WTC11 (cell line): ENCODE measurements at regions not wholly inside any gene's neighbourhood (a gene's known extent, or its start where the extent isn't known, plus 50 kb on each side); places are given as distances from the start of the nearest gene placed in this dataset.

Experiments
- ATAC-seq: fragments of 200-7000 bp; cut with Tn5 transposase; 2 replicates; pipeline ENCODE4 v1.10.0; 2021; ENCODE audit warnings: mild to moderate bottlenecking, moderate library complexity
- CTCF ChIA-PET: fragments of 300-600 bp; sonication (Branson Sonifier 250); formaldehyde crosslinking; loops from one replicate; lab custom pipeline; 2021; ENCODE audit warnings: antibody characterized with exemption; lab: Charles Lee
- POLR2A ChIA-PET: fragments of 350-600 bp; sonication (Branson Sonifier 250); formaldehyde crosslinking; loops from one replicate; lab custom pipeline; 2021; ENCODE audit warnings: antibody characterized with exemption; lab: Charles Lee
- DNase-seq: peaks from one replicate; pipeline ENCODE4 v3.0.0; 2021; ENCODE audit warnings: low spot score
- H3K27ac Mint-ChIP-seq: 2 replicates; pipeline ENCODE4 v1.8.0; 2021; ENCODE audit warnings: mixed read lengths
- H3K27me3 Mint-ChIP-seq: 2 replicates; pipeline ENCODE4 v1.8.0; 2021; ENCODE audit warnings: low read depth, mild to moderate bottlenecking, moderate library complexity, mixed read lengths
- H3K36me3 Mint-ChIP-seq: 2 replicates; pipeline ENCODE4 v1.8.0; 2021; ENCODE audit warnings: mixed read lengths
- H3K4me1 Mint-ChIP-seq: 2 replicates; pipeline ENCODE4 v1.8.0; 2022; ENCODE audit warnings: mixed read lengths
- H3K4me3 Mint-ChIP-seq: 2 replicates; pipeline ENCODE4 v1.8.0; 2021; ENCODE audit warnings: mild to moderate bottlenecking, moderate library complexity, mixed read lengths
- H3K9me3 Mint-ChIP-seq: 2 replicates; pipeline ENCODE4 v1.8.0; 2021; ENCODE audit warnings: mixed read lengths
- EMX1 ChIP-seq: fragments of 250-450 bp; sonication (Bioruptor Pico); IDR thresholded peaks from 2 replicates; pipeline ENCODE4 v1.8.0; 2021; ENCODE audit warnings: mild to moderate bottlenecking
- HMGA2 ChIP-seq: fragments of 250-450 bp; sonication (Bioruptor Pico); IDR thresholded peaks from 2 replicates; pipeline ENCODE4 v1.4.0; 2021; ENCODE audit warnings: mild to moderate bottlenecking, moderate library complexity
- NFYB ChIP-seq: sonication (generic); formaldehyde crosslinking; conservative IDR thresholded peaks from 2 replicates; pipeline ENCODE4 v1.8.0; 2022; ENCODE audit warnings: low read depth, missing genetic modification reagents
- NR2C2 ChIP-seq: sonication (generic); formaldehyde crosslinking; IDR thresholded peaks from 2 replicates; pipeline ENCODE4 v1.8.0; 2022; ENCODE audit warnings: mild to moderate bottlenecking, missing genetic modification reagents
- RELA ChIP-seq: sonication (generic); formaldehyde crosslinking; IDR thresholded peaks from 2 replicates; pipeline ENCODE4 v1.8.1; 2022; ENCODE audit warnings: missing genetic modification reagents, mild to moderate bottlenecking, borderline replicate concordance
- TEAD1 ChIP-seq: sonication (generic); formaldehyde crosslinking; IDR thresholded peaks from 2 replicates; pipeline ENCODE4 v1.8.0; 2022; ENCODE audit warnings: mild to moderate bottlenecking, missing genetic modification reagents
- ZNF232 ChIP-seq: sonication (generic); formaldehyde crosslinking; IDR thresholded peaks from 2 replicates; pipeline ENCODE4 v1.8.0; 2022; ENCODE audit warnings: mild to moderate bottlenecking, missing genetic modification reagents
- TF ChIP-seq, protein P1 (sequence below): sonication (generic); formaldehyde crosslinking; IDR thresholded peaks from 2 replicates; pipeline ENCODE4 v1.8.0; 2022; ENCODE audit warnings: missing genetic modification reagents
- TF ChIP-seq, protein P2 (sequence below): sonication (generic); formaldehyde crosslinking; IDR thresholded peaks from 2 replicates; pipeline ENCODE4 v1.8.1; 2022; ENCODE audit warnings: low read depth, missing genetic modification reagents, borderline replicate concordance
- TF ChIP-seq, protein P3 (sequence below): fragments of 250-450 bp; sonication (Bioruptor Pico); IDR thresholded peaks from 2 replicates; pipeline ENCODE4 v1.9.0; 2021; ENCODE audit warnings: mild to moderate bottlenecking, borderline replicate concordance
- TF ChIP-seq, protein P4 (sequence below): fragments of 250-450 bp; sonication (Bioruptor Pico); IDR thresholded peaks from 2 replicates; pipeline ENCODE4 v1.9.0; 2021; ENCODE audit warnings: moderate library complexity, mild to moderate bottlenecking, inconsistent platforms, borderline replicate concordance
- TF ChIP-seq, protein P5 (sequence below): sonication (generic); formaldehyde crosslinking; IDR thresholded peaks from 2 replicates; pipeline ENCODE4 v1.8.0; 2023; ENCODE audit warnings: missing genetic modification reagents, mild to moderate bottlenecking, borderline replicate concordance
- TF ChIP-seq, protein P6 (sequence below): sonication (generic); formaldehyde crosslinking; IDR thresholded peaks from 2 replicates; pipeline ENCODE4 v1.8.0; 2022; ENCODE audit warnings: mild to moderate bottlenecking, missing genetic modification reagents

DNA sequence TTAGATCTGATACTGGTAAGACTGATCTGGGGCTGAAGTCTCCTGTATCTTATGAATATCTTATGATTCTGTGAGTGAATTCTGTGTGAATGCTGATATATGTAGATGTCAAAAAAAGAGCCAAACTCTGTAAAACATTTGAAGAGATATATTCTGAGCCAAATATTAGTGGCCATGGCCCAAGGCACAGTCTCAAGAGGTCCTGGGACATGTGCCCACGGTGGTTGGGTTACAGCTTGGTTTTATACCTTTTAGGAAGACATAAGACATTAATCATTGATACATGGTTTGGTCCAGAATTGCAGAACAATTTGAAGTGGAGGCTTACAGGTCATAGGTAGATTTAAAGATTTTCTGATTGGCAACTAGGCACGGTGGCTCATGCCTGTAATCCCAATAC lies 118.3 kb downstream of the KCNK1 start:
- Mint-ChIP-seq H3K36me3 (no peaks in the 10 kb centered on the region), H3K4me3 (no peak overlapping the region), H3K27me3 (no peaks in the 10 kb centered on the region; the same call in 1 of the 2 replicates), H3K9me3 (peaks cover 3% of the 10 kb centered on the region; the same call in 1 of the 2 replicates), H3K27ac (0 out of 2 replicates have a peak overlapping the region, but pooled peaks have one; percentile 68), H3K4me1 (peaks cover 51% of the 10 kb centered on the region)
- POLR2A ChIA-PET = no interaction called here
- ATAC-seq = no peak
- no peak for DNase-seq
- TF ChIP-seq, protein P1, sequence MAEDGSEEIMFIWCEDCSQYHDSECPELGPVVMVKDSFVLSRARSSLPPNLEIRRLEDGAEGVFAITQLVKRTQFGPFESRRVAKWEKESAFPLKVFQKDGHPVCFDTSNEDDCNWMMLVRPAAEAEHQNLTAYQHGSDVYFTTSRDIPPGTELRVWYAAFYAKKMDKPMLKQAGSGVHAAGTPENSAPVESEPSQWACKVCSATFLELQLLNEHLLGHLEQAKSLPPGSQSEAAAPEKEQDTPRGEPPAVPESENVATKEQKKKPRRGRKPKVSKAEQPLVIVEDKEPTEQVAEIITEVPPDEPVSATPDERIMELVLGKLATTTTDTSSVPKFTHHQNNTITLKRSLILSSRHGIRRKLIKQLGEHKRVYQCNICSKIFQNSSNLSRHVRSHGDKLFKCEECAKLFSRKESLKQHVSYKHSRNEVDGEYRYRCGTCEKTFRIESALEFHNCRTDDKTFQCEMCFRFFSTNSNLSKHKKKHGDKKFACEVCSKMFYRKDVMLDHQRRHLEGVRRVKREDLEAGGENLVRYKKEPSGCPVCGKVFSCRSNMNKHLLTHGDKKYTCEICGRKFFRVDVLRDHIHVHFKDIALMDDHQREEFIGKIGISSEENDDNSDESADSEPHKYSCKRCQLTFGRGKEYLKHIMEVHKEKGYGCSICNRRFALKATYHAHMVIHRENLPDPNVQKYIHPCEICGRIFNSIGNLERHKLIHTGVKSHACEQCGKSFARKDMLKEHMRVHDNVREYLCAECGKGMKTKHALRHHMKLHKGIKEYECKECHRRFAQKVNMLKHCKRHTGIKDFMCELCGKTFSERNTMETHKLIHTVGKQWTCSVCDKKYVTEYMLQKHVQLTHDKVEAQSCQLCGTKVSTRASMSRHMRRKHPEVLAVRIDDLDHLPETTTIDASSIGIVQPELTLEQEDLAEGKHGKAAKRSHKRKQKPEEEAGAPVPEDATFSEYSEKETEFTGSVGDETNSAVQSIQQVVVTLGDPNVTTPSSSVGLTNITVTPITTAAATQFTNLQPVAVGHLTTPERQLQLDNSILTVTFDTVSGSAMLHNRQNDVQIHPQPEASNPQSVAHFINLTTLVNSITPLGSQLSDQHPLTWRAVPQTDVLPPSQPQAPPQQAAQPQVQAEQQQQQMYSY (CRISPR knock-in tag) = no peak
- TF ChIP-seq, protein P2, sequence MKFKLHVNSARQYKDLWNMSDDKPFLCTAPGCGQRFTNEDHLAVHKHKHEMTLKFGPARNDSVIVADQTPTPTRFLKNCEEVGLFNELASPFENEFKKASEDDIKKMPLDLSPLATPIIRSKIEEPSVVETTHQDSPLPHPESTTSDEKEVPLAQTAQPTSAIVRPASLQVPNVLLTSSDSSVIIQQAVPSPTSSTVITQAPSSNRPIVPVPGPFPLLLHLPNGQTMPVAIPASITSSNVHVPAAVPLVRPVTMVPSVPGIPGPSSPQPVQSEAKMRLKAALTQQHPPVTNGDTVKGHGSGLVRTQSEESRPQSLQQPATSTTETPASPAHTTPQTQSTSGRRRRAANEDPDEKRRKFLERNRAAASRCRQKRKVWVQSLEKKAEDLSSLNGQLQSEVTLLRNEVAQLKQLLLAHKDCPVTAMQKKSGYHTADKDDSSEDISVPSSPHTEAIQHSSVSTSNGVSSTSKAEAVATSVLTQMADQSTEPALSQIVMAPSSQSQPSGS = no peak
- TF ChIP-seq, protein P3, sequence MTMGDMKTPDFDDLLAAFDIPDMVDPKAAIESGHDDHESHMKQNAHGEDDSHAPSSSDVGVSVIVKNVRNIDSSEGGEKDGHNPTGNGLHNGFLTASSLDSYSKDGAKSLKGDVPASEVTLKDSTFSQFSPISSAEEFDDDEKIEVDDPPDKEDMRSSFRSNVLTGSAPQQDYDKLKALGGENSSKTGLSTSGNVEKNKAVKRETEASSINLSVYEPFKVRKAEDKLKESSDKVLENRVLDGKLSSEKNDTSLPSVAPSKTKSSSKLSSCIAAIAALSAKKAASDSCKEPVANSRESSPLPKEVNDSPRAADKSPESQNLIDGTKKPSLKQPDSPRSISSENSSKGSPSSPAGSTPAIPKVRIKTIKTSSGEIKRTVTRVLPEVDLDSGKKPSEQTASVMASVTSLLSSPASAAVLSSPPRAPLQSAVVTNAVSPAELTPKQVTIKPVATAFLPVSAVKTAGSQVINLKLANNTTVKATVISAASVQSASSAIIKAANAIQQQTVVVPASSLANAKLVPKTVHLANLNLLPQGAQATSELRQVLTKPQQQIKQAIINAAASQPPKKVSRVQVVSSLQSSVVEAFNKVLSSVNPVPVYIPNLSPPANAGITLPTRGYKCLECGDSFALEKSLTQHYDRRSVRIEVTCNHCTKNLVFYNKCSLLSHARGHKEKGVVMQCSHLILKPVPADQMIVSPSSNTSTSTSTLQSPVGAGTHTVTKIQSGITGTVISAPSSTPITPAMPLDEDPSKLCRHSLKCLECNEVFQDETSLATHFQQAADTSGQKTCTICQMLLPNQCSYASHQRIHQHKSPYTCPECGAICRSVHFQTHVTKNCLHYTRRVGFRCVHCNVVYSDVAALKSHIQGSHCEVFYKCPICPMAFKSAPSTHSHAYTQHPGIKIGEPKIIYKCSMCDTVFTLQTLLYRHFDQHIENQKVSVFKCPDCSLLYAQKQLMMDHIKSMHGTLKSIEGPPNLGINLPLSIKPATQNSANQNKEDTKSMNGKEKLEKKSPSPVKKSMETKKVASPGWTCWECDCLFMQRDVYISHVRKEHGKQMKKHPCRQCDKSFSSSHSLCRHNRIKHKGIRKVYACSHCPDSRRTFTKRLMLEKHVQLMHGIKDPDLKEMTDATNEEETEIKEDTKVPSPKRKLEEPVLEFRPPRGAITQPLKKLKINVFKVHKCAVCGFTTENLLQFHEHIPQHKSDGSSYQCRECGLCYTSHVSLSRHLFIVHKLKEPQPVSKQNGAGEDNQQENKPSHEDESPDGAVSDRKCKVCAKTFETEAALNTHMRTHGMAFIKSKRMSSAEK (CRISPR knock-in tag) = no peak
- TF ChIP-seq EMX1 = no peak
- no peak for TF ChIP-seq RELA (CRISPR knock-in tag)
- CTCF ChIA-PET = interaction anchor here (2.8 kb wide), 1 partner anchor 59 kb away, joined by 7 read pairs; no protein-coding TSS in a partner anchor

DNA sequence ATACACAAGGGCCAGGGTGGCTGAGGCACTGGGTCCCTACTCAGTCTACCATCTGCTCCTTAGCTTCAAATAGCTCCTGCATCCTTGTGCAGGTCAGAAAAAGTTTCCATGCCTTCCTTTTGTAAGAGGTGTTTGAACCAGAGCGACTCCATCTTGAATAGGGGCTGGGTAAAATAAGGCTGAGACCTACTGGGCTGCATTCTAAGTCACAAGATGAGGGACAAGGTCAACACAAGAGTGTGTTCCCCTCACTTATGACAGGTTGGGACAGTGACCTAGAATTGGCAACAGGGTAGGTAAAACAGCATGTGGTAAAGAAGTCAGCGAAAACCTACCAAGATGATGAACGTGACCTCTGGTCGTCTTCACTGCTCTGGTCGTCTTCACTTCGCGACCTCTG lies 120.5 kb downstream of the KCNK1 start:
- CTCF ChIA-PET = no interaction called here
- no peaks in the 10 kb centered on the region for H3K36me3 Mint-ChIP-seq

More for the DNA sequence above, 120.5 kb downstream of the KCNK1 start:
- H3K9me3 Mint-ChIP-seq = peaks cover 3% of the 10 kb centered on the region; the same call in 1 of the 2 replicates
- H3K27me3 Mint-ChIP-seq = no peaks in the 10 kb centered on the region; the same call in 1 of the 2 replicates
- no peak overlapping the region for H3K4me3 Mint-ChIP-seq
- H3K4me1 Mint-ChIP-seq = peaks cover 42% of the 10 kb centered on the region
- POLR2A ChIA-PET = no interaction called here
- ATAC-seq (no peak), DNase-seq (no peak)
- H3K27ac Mint-ChIP-seq = no peak overlapping the region
- TF ChIP-seq HMGA2 (no peak), NR2C2 (CRISPR knock-in tag) (no peak), ZNF232 (CRISPR knock-in tag) (no peak), NFYB (CRISPR knock-in tag) (no peak), TEAD1 (CRISPR knock-in tag) (no peak)
- TF ChIP-seq, protein P4, sequence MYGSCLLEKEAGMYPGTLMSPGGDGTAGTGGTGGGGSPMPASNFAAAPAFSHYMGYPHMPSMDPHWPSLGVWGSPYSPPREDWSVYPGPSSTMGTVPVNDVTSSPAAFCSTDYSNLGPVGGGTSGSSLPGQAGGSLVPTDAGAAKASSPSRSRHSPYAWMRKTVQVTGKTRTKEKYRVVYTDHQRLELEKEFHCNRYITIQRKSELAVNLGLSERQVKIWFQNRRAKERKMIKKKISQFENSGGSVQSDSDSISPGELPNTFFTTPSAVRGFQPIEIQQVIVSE (CRISPR knock-in tag) = no peak
- TF ChIP-seq, protein P5, sequence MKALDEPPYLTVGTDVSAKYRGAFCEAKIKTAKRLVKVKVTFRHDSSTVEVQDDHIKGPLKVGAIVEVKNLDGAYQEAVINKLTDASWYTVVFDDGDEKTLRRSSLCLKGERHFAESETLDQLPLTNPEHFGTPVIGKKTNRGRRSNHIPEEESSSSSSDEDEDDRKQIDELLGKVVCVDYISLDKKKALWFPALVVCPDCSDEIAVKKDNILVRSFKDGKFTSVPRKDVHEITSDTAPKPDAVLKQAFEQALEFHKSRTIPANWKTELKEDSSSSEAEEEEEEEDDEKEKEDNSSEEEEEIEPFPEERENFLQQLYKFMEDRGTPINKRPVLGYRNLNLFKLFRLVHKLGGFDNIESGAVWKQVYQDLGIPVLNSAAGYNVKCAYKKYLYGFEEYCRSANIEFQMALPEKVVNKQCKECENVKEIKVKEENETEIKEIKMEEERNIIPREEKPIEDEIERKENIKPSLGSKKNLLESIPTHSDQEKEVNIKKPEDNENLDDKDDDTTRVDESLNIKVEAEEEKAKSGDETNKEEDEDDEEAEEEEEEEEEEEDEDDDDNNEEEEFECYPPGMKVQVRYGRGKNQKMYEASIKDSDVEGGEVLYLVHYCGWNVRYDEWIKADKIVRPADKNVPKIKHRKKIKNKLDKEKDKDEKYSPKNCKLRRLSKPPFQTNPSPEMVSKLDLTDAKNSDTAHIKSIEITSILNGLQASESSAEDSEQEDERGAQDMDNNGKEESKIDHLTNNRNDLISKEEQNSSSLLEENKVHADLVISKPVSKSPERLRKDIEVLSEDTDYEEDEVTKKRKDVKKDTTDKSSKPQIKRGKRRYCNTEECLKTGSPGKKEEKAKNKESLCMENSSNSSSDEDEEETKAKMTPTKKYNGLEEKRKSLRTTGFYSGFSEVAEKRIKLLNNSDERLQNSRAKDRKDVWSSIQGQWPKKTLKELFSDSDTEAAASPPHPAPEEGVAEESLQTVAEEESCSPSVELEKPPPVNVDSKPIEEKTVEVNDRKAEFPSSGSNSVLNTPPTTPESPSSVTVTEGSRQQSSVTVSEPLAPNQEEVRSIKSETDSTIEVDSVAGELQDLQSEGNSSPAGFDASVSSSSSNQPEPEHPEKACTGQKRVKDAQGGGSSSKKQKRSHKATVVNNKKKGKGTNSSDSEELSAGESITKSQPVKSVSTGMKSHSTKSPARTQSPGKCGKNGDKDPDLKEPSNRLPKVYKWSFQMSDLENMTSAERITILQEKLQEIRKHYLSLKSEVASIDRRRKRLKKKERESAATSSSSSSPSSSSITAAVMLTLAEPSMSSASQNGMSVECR = no peak
- TF ChIP-seq, protein P6, sequence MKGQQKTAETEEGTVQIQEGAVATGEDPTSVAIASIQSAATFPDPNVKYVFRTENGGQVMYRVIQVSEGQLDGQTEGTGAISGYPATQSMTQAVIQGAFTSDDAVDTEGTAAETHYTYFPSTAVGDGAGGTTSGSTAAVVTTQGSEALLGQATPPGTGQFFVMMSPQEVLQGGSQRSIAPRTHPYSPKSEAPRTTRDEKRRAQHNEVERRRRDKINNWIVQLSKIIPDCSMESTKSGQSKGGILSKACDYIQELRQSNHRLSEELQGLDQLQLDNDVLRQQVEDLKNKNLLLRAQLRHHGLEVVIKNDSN (CRISPR knock-in tag) = no peak
- TF ChIP-seq, all 79 proteins: peak for 0
